Esophagus squamous epithelium (tissue), 4 donors: ENCODE measurements at regions not wholly inside any gene's neighbourhood (a gene's known extent, or its start where the extent isn't known, plus 50 kb on each side); places are given as distances from the start of the nearest gene placed in this dataset.

Source experiments
- CTCF ChIP-seq, 6 experiments: fragments of 450-650 bp in 4 of 6; fragments of 200-600 bp in 2 of 6; sonication (generic) in 2 of 6; IDR thresholded peaks; one replicate each; pipeline ENCODE4 v1.5.1; 2016 to 2019; ENCODE audit warnings: antibody characterized with exemption in 6 of 6, mild to moderate bottlenecking in 4 of 6, moderate library complexity in 4 of 6
- POLR2A ChIP-seq, 4 donors: fragments of 450-650 bp; IDR thresholded peaks; one replicate each; pipeline ENCODE4 v1.6.1; 2017; ENCODE audit warnings: antibody characterized with exemption in 4 of 4, mild to moderate bottlenecking in 4 of 4, moderate library complexity in 3 of 4

GRCh38 chr1:182217071-182217470 is 155.6 kb upstream of the ZNF648 start:
- TF ChIP-seq CTCF (IDR thresholded peaks at IDR 0.05) (no peak), POLR2A (IDR thresholded peaks at IDR 0.05) (no peak)
